Activated T-cell treated with anti-CD3 and anti-CD28 coated beads for 24 hours (primary cell): ENCODE measurements at regions not wholly inside any gene's neighbourhood (a gene's known extent, or its start where the extent isn't known, plus 50 kb on each side); places are given as distances from the start of the nearest gene placed in this dataset.

Experiments used
- DNase-seq: peaks from one replicate; pipeline ENCODE4 v3.0.0-alpha.2; 2020; ENCODE audit warnings: low read depth

DNA sequence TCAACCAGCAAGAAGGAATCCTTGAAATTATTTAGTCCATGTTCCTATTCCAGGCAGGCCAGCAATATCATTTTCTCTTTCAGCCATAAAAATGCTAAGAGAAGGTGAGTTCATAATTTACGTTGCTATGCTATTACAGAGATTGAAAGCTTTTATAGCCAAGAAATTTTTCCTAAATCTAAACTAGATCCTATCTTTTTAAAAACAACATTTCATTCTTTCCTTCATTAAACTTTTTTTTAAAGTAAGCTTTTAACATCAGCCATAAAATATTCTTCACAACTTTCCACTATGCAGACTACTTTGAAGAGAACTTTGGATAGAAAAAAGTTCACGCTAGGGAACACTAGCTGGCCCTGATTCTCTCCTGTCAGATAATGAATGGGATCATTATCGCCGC, 159.8 kb downstream of the RPS12 start:
- DNase-seq: no peak

DNA sequence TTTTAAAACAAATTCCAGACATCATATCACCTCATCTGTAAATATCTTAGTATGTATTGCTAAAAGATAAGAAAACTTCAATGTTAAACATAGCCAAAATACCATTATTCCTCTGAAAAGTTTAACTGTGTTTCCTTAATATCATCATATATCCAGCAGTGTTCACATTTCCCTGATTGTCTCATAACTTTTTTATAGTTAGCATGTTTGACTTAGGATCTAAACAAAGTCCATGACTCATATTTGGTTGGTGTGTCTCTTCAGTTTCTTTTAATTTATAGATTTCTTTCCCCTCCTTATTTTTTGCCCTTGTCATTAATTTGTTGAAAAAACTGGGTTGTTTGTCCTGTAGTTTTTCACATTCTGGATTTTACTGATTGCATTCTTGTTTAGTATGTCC, 163.0 kb downstream of the RPS12 start:
- DNase-seq: no peak

DNA sequence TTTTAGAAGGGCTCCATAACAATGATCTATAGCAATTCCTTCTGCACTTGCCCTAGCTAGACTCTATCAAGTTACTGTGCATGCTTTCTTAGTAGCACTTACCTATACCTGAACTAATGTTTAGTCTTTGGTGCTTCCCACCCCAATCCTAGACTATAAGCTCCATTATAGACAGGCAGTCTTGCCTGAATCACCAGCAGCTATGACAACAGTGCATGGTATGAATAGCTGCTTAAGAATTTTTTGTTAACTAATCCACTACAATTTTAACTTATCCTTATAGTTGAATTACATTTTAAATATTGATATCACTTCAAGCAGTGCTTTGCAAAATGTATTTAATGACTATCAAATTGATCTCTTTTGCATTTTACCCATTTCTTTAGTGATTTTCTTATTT, 164.3 kb downstream of the RPS12 start:
- no peak for DNase-seq

DNA sequence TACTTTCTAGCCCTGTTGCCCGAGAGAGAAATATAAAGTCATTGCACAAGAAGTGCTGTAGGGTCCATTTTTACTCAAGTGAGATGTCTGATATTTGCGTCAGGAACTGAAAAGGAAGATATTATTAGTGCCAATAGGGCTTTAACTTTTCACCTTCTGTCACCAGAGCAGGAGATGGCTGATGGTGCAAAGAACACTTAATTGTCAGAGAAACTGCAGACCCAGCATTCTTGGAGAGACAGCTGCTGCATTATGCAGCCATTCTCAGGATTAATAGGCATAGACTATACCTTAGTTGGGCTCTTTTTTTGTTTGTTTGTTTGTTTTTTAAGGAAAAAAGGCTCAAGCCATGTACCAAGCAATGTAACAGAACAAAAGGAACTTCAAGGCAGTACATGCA, 179.4 kb downstream of the RPS12 start:
- no peak for DNase-seq

DNA sequence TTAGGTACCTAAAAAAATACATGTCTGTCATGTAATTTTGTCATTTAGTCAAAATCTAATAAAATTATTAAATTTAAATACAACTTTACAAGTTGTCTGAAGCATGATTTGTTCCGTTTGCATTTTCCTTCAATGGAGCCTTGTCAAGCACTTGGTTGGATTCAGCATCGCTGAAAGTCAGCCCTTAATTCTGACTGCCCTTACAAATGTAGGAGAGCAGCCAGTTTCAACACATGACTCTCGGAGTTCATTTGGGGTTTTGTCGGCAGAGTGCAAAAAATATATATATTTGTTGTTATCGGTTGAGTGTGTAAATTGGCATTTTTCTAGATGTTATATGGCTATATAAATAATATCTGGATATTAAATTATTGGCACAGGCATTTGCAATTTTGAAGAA, 180.6 kb downstream of the RPS12 start:
- no peak for DNase-seq

DNA sequence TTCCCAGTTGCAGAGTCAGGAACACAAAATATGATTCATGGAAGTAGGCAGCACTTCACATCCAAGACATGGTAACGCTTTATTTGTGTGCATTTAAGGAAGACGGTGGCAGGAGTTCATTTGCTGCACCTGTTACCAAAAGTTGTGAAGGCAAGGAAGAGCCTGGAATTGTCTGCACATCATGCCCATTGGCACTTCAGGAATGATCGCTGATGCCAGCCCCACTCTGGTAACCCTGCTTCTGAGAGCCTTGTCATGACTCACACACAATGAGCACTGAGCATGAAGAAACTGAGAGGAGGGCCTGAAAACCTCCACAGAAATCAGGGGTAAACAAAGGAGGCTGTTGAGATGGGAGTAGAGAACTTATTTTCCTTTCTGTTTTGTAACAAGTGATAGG, 181.1 kb downstream of the RPS12 start:
- no peak for DNase-seq

DNA sequence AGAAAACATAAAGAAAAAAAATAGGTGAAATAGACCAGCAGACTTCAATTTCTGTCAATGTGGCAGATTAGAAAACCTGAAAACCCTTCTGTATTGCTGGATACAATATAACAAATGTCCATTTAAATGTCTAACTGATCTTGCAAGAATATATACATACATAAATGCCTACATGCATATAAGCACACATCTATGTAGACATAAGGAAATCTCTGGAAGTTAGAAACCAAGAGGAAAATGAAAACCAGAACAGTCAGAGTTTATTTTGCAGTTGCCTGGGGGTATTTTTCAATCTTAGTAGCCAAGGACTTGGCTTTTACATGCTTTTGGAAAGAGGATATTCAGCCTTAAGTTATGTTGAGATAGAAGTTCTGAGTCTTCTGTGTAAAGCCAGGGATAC, 184.0 kb downstream of the RPS12 start:
- DNase-seq: no peak

DNA sequence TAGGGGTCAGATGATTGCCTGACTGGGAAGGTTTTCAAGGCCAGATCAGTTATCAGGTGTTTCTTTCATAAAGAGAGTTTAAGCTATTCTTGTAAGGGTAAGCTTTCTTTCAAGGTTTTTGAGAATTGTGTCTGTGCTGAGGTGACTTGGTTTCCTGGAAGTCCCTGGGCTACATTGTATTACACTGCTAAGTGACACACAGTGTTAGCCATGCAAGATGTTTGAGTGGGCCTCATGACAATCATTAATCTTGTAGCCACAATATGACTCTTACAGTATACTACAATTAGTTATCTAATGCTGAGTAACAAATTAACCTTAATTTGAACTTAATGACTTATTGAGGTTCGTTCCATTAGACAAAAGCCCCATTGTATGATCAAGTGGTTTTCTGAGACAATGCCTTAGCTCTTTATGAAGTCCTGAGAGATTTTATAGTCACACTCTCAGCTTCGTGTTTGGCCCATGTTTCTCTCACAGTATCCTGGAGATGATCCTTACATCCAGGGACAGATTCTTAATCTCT, 186.7 kb downstream of the RPS12 start:
- DNase-seq: no peak

DNA sequence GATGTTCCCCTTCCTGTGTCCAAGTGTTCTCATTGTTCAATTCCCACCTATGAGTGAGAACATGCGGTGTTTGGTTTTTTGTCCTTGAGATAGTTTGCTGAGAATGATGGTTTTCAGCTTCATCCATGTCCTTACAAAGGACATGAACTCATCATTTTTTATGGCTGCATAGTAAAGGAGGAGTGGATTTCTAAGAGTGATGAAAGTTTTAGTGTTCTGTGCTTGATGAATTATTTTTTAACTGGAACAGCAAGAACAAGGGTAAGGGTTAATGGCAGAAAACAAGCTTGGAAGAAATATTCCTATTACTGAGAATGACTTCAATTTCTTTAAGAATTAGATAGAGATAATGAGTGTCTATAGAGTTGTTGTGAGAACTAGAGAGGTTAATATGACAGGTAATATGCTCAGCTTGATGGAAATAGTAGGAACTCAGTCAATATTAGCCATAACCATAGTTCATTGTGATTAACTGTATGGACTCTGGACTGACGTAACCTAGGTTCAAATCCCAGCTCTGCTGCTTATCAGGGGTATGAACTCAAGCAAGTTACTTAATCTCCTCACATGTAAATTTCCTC, 190.0 kb downstream of the RPS12 start:
- DNase-seq: no peak

DNA sequence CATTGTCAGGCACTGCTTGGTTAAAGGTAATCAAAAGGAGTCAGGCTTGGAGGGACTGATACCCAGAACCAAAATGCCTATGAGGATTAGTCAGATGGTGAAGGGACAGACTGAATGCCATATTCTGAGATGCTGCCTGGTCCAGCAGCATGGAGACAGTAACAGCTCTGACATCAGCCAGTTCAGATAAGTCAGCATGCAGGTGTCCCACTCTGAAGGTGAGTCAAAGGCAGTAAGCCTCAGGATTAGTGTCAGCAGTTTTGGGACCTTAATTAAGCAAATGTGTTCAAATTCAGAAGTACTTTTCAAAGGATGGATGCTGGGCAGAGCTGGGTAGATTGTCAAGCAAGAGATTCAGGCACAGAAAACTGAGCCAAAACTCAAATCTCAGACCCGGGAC, 198.4 kb downstream of the RPS12 start:
- no peak for DNase-seq

DNA sequence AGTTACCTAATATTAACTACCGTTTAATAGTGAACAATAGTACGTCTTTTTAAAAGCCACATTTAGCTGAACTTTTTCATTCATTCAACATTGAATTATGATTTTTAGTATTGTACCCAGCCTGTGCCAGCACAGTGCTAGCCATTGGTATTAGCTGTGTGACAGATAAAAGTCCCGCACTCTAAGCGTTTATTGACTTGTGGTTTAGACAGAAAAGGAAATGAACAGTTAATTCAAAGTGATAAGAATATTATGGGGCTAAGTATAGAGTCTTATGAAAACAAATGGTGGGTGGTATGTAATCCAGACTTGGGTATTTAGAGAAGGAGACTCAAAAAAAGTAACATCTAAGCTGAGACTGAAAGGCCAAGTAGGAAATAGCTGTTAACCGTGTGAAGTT, 202.3 kb downstream of the RPS12 start:
- no peak for DNase-seq

DNA sequence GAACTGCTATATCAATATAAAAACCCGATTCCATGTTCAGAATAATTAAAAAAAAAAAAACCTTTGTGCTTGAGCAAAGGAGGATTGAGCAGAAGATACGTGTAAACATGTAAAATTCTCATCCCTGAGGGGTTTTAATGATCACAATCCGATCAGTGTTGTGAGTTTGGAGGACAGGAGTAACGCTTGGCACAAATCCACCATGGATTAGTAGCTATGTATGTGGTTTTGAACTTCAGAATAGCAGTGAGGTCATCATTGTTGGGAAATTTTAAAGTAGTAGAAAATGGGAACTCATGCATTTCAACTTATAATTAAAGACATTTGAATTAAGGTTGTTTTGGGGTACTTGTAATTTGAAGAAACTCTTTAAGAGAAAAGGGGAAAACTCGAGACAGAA, 203.2 kb downstream of the RPS12 start:
- no peak for DNase-seq

DNA sequence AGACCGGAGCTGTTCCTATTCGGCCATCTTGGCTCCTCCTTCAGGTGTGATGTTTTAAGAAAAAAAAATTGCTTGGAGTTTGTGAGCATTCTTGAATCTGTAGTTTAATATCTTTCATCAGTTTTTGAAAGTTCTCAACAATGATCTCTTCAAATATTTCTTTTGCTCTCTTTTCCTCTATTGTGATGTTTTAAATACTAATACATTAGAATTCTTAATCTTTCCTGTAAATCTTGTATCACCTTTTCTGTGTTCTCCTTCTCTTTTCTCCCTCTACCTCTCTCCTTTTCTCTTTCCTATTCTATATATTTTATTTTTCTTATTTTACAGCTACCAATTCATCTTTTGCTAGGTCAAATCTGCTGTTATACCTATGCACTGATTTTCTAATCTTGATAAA, 212.3 kb downstream of the RPS12 start:
- no peak for DNase-seq

DNA sequence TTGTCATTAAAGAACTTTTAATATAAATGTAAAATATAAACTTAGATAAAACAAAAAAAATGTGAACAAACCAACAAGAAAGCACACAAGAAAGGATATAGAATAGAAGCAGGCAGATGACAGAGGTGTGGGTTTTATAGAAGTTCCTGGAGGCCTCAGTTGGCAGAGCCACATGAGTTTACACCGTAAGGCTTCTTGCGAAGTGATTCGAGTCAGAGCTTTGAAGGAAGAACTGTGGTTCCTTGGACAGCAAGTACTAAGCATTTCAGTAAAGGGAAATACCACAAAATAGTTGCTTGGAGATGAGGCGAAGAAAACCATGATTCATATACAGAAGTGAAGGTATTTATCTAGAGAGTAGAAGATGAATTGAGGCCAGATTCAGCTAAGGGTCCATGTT, 207.9 kb upstream of the EYA4 start:
- DNase-seq: no peak

DNA sequence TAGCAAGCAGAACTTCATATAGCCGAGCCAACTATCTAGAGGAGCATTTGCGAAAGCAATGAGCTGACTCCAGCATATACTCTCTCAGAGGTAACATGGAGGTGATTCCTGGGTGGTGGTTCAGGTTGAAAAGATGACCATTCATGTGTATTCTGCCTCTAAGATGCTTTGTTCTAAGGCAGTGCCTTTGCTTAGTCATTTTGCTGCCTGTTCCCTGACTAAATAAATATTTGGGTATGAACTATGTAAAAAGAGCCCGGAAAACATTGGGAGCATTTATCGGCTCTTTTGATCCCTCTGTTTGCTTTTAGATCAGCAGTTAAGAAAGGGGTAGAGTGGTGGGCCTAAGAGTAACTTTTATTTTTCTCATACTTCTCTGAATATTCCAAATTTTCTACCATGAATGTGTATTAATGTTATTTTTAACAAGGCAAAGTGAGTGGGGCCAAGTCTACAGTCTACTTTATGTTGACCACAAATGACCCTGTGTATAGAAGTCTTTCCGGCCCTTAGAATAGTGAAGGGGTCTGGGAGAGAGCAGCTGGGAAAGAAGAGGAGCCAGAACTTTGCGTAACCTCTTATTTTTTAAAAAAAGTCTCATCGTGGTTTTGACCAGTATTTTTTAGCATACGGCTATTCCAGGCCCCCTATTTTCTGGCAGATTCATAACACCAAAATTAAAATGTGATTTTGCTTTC, 206.5 kb upstream of the EYA4 start:
- no peak for DNase-seq

DNA sequence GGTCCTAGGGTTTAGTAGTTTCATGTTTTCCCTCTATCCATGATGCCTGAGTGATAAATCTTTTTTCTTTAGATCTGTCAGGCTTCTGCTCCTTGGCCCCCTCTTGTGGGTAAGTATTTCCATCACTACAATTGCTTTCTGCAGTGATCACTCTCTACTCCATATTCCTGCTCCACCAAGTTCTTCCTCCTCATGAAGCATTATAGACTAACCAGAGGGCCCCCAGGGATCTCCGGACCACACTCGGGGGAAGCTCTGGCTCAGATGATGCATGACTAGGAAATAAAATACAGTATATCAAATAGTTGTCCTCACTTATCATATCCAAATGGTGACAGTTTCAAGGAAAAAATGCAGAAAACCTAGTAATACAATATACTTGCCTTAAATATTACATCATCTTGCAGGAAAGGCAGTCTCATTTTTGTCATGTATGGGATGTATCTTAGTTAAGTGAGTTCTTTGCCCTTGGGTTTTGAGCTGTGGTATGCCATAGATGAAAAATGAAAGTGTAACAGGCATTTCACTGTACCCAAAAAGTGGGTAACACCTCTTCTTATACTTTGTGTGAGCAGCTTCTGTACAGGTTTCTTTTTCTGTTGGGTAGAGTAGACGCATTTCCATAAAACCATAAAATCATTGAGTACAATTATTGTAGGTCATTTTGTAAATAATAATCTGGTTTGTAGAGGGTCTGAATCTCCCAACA, 200.9 kb upstream of the EYA4 start:
- no peak for DNase-seq

DNA sequence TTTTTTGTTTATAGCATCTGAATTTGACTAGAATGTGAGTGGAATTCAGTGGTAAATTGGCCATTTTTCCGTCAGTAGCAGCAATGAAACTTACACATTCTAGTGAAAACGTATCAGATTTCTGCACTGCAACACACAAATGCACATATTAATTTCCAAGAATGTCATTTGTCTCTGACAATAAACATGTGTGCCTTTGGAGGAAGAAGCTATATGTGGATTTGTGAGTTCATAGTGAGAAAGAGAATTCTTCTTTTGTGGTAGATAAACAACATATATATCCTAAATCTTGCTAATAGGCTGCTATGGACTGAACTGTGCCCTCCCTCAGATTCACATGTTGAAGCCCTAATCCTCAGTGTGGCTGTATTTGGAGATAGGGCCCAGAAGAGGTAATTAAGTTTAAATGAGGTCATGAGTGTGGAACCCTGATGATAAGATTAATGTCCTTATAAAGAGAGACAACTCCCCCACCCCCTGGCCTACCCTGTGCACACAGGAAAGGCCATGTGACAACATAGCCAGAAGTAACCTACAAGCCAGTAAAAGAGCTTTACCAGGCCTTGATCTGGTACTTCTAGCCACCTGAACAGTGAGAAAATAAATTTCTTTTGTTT, 200.2 kb upstream of the EYA4 start:
- DNase-seq: no peak

DNA sequence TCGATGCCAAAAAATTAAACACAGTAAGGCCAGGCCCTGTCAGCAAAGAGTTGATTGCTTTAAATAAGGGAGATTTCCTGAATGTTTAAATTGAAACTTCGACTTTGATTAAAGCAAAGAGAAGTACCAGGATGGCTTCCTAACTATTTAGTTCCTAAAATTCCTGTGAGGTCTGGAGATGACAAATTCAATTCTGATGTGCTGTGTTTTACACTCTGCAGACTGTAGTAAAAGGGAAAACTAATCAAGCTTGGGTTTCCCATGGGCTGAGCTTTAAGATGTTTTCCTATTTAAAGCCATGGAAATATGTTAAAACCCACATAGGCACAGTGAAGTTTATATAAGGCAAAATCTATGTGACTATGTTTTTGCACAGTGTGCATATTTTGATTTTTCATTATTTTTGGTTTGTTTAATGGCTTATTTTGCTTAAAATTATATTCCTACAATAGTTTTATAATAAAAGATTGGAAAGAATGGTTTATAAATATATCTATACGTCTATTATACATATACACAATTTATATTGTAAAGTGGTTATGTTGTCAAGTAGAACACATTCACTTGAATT, 198.5 kb upstream of the EYA4 start:
- DNase-seq: no peak

DNA sequence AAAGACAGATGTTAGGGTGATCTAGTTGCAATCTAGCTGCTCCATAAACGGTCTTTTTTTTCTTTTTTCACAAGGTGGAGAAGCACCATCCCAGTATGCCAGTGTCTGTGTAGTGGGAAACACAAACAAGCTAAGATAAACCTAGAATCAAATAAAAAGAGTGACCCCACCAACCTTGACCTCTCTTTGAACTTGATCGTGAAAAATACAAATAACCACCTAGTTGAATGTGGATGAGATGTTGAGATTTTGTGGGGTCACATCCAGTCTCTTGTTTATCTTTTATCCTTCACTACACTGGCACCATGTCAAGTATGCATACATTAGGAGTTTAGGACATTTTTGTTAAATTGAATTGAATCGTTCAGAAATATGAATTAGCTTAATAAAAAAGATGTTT, 194.6 kb upstream of the EYA4 start:
- DNase-seq: no peak

DNA sequence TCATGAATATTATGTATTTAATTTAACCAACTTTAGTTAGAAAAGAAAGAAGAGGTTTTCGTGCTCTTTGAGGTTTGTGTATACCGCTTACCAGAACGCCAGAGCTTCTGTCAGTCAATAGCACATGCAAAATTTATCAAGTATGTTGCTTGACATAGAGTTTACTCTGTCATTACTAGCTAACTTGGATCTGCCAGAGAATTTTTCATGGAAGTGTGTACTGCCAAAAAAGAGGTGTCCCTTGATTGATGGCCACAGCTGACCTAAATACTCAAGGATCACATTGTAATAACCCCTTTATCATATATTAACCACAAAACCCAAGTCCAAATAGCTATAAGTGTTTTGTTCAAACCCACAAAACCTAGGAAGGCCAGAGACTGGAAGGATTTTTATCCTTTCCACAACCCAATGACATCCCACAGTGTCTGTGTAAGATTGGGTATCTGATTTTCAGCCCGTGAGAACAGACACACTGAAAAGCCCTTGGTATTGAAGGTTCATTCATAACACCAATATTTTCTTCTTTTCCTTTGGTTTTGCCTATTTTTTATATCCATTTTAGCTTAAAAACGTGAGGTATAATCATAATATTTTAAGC, 194.0 kb upstream of the EYA4 start:
- no peak for DNase-seq

DNA sequence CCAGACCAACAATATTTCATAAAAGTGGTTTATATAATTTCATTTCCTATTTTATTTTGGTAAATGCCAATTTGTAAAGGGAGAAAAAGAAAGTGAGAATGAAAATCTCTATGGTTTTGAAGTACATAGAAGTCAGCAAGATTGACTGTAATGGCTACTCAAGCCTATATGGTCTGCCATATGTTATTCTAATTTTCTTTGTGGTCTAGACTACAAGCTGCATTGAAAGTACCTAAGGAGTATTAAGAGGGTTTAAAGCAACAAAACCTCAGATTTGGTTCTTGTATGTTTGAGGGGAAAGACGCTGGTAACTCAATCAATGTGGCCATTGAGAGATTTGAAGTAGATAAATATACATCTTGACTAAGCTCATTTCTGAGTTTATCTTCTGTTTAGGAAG, 193.5 kb upstream of the EYA4 start:
- DNase-seq: no peak

DNA sequence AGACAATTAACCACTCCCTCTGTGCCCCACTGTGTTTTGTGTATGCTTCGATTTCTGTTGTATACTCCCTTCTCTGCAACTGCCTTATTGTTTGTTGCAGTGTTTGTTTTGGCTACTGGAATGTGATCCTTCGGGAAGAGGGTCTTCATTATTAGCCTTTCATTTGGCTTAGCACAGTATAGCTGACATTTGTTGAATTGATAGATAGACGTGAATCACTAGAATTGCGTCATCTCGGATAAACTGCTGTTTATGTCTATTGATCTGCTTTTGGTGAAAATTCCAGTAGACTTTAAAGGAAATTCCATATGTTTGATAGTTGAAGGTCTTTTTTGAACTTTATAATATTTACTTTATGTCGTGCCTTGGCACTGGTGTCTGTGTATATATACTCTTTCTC, 189.9 kb upstream of the EYA4 start:
- no peak for DNase-seq
